Esophagus squamous epithelium (tissue), 5 donors: ENCODE measurements at regions not wholly inside any gene's neighbourhood (a gene's known extent, or its start where the extent isn't known, plus 50 kb on each side); places are given as distances from the start of the nearest gene placed in this dataset.

Source experiments
- DNase-seq: peaks from one replicate; lab custom pipeline; 2025; lab: John Stamatoyannopoulos, UW
- H3K27ac ChIP-seq, 4 donors: fragments of 200-600 bp; sonication (generic); one replicate each; pipeline ENCODE4 v1.5.1; 2016 to 2019; ENCODE audit warnings: mild to moderate bottlenecking in 1 of 4
- H3K27me3 ChIP-seq, 4 donors: fragments of 200-600 bp; sonication (generic); 1 replicate in 3 of 4; 2 replicates in 1 of 4; pipeline versions ENCODE4 v1.5.1 to v1.6.0; 2017 to 2021; ENCODE audit warnings: antibody characterized with exemption in 1 of 4
- H3K36me3 ChIP-seq, 3 donors: fragments of 200-600 bp; sonication (generic); one replicate each; pipeline ENCODE4 v1.5.1; 2016 to 2019
- H3K4me1 ChIP-seq, 3 donors: fragments of 200-600 bp; sonication (generic); one replicate each; pipeline ENCODE4 v1.5.1; 2017 to 2019
- H3K4me3 ChIP-seq, 4 donors: fragments of 200-600 bp; sonication (generic); 1 replicate in 3 of 4; 2 replicates in 1 of 4; pipeline ENCODE4 v1.5.1; 2016 to 2019; ENCODE audit warnings: mild to moderate bottlenecking in 2 of 4, moderate library complexity in 1 of 4
- H3K9me3 ChIP-seq, 3 donors: fragments of 200-600 bp; sonication (generic); one replicate each; pipeline ENCODE4 v1.5.1; 2016 to 2019
- CTCF ChIP-seq, 6 experiments: fragments of 450-650 bp in 4 of 6; fragments of 200-600 bp in 2 of 6; sonication (generic) in 2 of 6; IDR thresholded peaks; one replicate each; pipeline ENCODE4 v1.5.1; 2016 to 2019; ENCODE audit warnings: antibody characterized with exemption in 6 of 6, mild to moderate bottlenecking in 4 of 6, moderate library complexity in 4 of 6
- POLR2A ChIP-seq, 4 donors: fragments of 450-650 bp; IDR thresholded peaks; one replicate each; pipeline ENCODE4 v1.6.1; 2017; ENCODE audit warnings: antibody characterized with exemption in 4 of 4, mild to moderate bottlenecking in 4 of 4, moderate library complexity in 3 of 4
- WGBS, 2 donors: methylation state at CpG; one replicate each; pipeline ENCODE4 v1.1.5; 2018; 5-methylcytosine and 5-hydroxymethylcytosine counted together
- intact Hi-C: fragments of 100-400 bp; cut with DNase I; formaldehyde crosslinking; loops from one replicate; pipeline ENCODE4 v1.15.0; 2022
- donor health status: DM: yes; HTN: yes; CAD: no.

GRCh38 chr16:63830061-63830460 is 1291.8 kb downstream of the CDH11 start:
- intact Hi-C loops: no loop called here
- no peak overlapping the region for H3K4me3 ChIP-seq
- H3K27ac ChIP-seq: no peak overlapping the region
- no peak for DNase-seq
- H3K36me3 ChIP-seq: no peaks in the 10 kb centered on the region
- 60 to 67% methylated on average over 3 of the region's 3 CpGs for WGBS, 2 donors
- H3K4me1 ChIP-seq: no peaks in the 10 kb centered on the region
- H3K9me3 ChIP-seq: no peaks in the 10 kb centered on the region
- no peaks in the 10 kb centered on the region for H3K27me3 ChIP-seq
- TF ChIP-seq CTCF (IDR thresholded peaks at IDR 0.05) (no peak), POLR2A (IDR thresholded peaks at IDR 0.05) (no peak)

DNA sequence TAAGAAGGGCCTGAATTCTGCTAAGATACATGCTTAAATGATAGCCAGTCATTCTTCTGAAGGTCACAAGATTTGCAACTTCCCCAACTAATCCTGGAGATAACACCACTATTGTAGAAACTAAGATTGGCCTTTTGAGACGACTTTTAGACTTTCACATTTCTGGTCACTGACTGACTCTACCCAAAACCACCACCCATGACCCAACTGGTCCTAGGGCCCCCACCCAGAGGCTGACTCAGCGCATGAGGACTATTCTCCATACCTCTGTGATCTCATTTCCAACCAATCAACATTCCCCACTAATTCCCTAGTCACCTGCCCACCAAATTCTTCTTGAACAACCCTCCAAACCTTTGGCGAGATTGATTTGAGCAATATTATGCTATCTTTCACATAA is 1299.0 kb downstream of the CDH11 start:
- Histone ChIP-seq H3K27ac (no peak overlapping the region), H3K27me3 (no peaks in the 10 kb centered on the region), H3K4me1 (peaks cover 0 to 8% (median 0%) of the 10 kb centered on the region in 3 donors), H3K36me3 (no peaks in the 10 kb centered on the region), H3K4me3 (no peak overlapping the region), H3K9me3 (no peaks in the 10 kb centered on the region)
- WGBS, 2 donors: 70 to 82% methylated on average over 3 of the region's 3 CpGs
- intact Hi-C loops: no loop called here
- DNase-seq: no peak
- TF ChIP-seq CTCF (IDR thresholded peaks at IDR 0.05) (no peak), POLR2A (IDR thresholded peaks at IDR 0.05) (no peak)

DNA sequence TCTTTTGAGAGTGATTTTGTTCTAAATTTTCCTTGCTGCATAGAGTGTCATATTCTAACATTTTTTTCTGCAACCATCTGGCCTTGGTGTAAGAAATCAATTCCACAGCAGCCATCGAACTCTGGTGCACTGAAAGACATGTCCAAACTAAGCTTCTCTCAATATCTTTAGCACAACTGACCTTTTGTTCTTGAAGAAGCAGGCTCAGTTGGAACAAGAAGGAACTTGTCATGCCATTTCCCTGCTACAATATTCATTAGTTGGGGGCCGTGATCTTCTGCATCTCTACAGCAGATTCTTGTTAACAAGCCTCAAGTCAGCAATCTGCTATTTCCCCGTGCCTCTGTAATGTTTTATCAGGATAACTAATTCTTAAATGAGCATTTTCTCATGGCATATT is 1305.6 kb downstream of the CDH11 start:
- no peak for DNase-seq
- no peaks in the 10 kb centered on the region for H3K27me3 ChIP-seq

GRCh38 chr16:63813862-63814261 is 1308.0 kb downstream of the CDH11 start:
- no peaks in the 10 kb centered on the region for H3K9me3 ChIP-seq
- H3K4me1 ChIP-seq: peaks cover 0 to 33% (median 0%) of the 10 kb centered on the region in 3 donors
- TF ChIP-seq CTCF (IDR thresholded peaks at IDR 0.05): no peak
- TF ChIP-seq POLR2A (IDR thresholded peaks at IDR 0.05): no peak
- DNase-seq: no peak
- H3K27ac ChIP-seq: no peak overlapping the region
- no peak overlapping the region for H3K4me3 ChIP-seq
- H3K27me3 ChIP-seq: no peaks in the 10 kb centered on the region
- intact Hi-C loops: no loop called here
- H3K36me3 ChIP-seq: no peaks in the 10 kb centered on the region

More for the DNA sequence above, 1305.6 kb downstream of the CDH11 start:
- TF ChIP-seq CTCF (IDR thresholded peaks at IDR 0.05): no peak
- Histone ChIP-seq H3K27ac (no peak overlapping the region), H3K4me1 (peaks cover 0 to 17% (median 0%) of the 10 kb centered on the region in 3 donors), H3K36me3 (no peaks in the 10 kb centered on the region), H3K9me3 (no peaks in the 10 kb centered on the region), H3K4me3 (no peak overlapping the region)
- intact Hi-C loops: no loop called here
- WGBS, 2 donors: 14 to 31% methylated on average over 3 of the region's 3 CpGs

- intact Hi-C loops: no loop called here
- 87 to 95% methylated on average over 1 of the region's 1 CpG for WGBS, 2 donors
Observed at GRCh38 chr16:63808730-63809129, 1313.1 kb downstream of the CDH11 start.

More at GRCh38 chr16:63808730-63809129, 1313.1 kb downstream of the CDH11 start:
- Histone ChIP-seq H3K27me3 (no peaks in the 10 kb centered on the region), H3K27ac (no peak overlapping the region), H3K36me3 (no peaks in the 10 kb centered on the region), H3K9me3 (no peaks in the 10 kb centered on the region), H3K4me1 (peaks cover 0 to 45% (median 0%) of the 10 kb centered on the region in 3 donors), H3K4me3 (no peak overlapping the region)
- no peak for DNase-seq
- TF ChIP-seq POLR2A (IDR thresholded peaks at IDR 0.05) (no peak), CTCF (IDR thresholded peaks at IDR 0.05) (no peak)
